ENCODE measurements at regions not wholly inside any gene's neighbourhood (a gene's known extent, or its start where the extent isn't known, plus 50 kb on each side); places are given as distances from the start of the nearest gene placed in this dataset.
"Not testable (repeated sequence)": the region's sequence is repeated elsewhere in the genome, so short reads cannot be mapped to it uniquely, and the experiment has no call there.

DNA sequence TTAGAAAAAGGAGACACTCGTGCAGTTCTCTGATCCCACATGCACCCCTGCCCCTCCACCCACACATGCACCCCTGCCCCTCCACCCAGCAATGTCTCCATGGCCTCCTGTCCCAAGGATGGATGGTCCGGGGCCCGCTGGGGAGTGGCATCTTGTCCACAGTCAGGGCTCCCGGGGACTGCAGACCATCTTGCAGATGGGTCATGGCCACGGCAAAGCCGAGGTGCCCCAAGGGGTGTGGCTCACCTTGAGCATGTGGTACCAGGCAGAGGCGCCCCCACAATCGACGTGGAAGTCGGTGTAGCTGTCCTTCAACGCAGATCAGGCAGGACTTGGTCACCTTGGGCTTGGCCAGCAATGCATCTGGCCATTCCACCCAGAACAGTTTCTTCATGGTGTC is 216.7 kb downstream of the TUBA3C start:
- DNase-seq (ENCODE audit: low spot score in 2 of 2) = no peak
- ATAC-seq = no peak
- H3K27ac Mint-ChIP-seq = no peak overlapping the region
- peaks cover 0 to 4% of the 10 kb centered on the region in 2 donors for H3K36me3 Mint-ChIP-seq
- peaks cover 0 to 4% of the 10 kb centered on the region in 2 donors for H3K9me3 Mint-ChIP-seq

DNA sequence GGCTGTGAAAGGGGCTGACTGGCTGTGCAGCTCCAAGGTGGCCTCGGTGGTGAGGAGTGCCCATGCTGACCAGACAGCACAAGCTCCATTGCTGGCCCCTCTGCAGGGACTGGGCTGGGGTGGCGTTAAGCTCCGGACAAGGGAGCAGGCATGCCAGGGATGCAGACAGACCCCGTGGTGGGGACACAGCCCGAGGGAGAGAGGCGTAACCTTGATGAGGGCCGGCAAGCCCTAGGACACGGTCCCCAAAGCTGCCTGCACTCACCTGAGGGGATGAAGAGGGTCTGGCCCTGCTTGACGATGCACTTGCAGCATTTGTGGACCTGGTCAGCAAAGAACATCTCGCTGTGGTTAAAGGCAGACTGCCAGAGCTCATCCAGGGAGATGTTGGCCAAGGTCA is 217.9 kb downstream of the TUBA3C start:
- not testable (repeated sequence) for H3K27ac Mint-ChIP-seq; DNase-seq (ENCODE audit: low spot score in 2 of 2); H3K36me3 Mint-ChIP-seq; ATAC-seq; H3K9me3 Mint-ChIP-seq

DNA sequence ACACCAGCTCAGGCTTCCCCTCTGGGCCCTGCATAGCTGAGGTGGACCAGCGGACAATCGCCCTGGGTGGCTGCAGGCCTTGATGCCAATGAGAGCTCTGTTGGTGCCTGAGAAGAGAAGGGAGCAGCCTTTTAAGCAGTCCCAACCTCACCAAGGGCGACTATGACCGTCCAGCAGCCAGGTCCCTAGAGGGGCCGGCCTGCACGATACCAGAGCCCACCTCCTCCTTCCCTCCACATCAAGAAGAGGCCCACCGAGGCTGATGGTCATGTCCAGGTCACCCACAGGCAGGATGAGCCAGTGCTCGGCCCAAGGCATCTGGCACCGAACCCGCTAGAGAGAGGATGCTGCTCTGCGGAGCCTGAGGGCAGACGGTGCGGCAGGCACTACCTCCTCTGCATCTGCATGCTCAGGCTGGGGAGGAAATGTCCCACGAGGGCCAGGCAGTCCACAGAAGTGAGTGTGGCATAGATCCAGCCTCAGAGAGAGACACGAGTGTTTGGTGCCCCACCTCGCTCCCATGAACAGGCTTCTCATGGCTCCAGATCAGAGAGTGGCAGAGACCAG is 219.4 kb downstream of the TUBA3C start:
- no peak for ATAC-seq

DNA sequence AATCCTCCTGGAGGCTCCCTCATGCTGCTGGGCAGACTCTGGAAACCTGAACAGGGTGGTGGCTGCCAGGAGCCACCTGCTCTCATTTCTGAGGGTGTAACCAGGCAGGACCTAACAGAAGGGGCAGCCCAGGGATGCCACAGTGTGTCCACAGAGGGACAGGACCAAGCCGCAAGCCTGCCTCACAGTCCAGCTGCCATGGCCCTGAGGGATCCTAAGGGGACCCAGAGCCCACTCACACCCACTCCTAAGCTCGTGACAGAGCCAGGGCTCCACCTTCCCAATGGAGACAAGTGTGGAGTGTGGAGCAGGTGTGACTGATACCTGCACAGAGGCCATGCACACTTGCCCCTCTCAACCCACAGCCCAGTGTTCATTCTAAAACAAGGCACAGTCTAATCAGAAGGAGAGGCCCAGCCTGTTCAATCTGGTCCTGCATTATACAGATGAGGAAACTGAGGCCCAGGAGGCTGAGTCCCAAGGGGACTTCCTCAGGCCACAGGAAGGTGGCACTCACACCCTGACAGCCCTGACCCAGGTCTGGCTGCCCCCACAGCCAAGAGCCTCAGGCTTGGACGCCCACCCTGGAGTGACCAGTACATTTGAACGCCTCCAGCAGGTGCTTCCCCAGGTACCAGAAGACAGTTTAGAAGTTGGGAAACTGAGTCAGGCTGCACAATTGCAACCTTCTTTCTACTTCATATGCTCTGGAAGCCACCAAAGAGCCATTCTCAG is 220.1 kb downstream of the TUBA3C start:
- Mint-ChIP-seq H3K36me3 (peaks cover 10 to 24% of the 10 kb centered on the region in 2 donors), H3K9me3 (peaks cover 10 to 15% of the 10 kb centered on the region in 2 donors), H3K27ac (no peak overlapping the region)
- ATAC-seq (no peak), DNase-seq (ENCODE audit: low spot score in 2 of 2) (no peak)

More for the DNA sequence above, 219.4 kb downstream of the TUBA3C start:
- H3K36me3 Mint-ChIP-seq = peaks cover 3 to 17% of the 10 kb centered on the region in 2 donors
- DNase-seq (ENCODE audit: low spot score in 2 of 2) = no peak
- H3K27ac Mint-ChIP-seq = no peak overlapping the region
- H3K9me3 Mint-ChIP-seq = peaks cover 3 to 8% of the 10 kb centered on the region in 2 donors

DNA sequence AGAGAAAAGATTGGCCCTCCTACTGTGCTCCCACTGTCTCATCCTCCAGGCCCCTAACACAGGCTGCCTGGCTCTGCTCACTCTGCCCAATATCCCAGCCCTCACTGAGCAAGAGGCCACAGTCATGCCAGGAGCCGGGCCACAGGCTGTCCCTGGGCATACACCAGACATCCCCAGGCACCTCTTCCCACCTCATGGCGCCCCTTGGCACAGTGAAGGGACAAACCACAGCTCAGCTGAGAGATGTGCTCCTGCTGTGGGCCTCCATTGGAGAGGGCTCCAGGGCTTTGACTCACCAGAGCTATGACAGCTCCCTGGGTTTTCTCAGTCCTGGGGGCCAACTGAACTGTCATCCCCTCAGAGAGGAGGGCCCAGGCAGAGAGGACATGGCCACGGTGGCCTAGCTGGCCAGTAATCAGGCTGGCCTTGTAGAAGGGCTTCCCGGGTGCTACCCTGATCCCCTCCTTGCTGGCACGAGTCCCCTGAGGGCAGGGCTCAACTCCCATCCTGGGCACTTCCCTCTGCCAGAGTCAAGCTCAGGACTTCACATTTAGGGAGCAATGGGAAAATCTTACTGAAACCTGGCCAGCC is 220.9 kb downstream of the TUBA3C start:
- H3K36me3 Mint-ChIP-seq = peaks cover 10 to 29% of the 10 kb centered on the region in 2 donors
- ATAC-seq = no peak
- H3K27ac Mint-ChIP-seq = no peak overlapping the region
- no peak for DNase-seq (ENCODE audit: low spot score in 2 of 2)
- H3K9me3 Mint-ChIP-seq = peaks cover 19 to 23% of the 10 kb centered on the region in 2 donors

DNA sequence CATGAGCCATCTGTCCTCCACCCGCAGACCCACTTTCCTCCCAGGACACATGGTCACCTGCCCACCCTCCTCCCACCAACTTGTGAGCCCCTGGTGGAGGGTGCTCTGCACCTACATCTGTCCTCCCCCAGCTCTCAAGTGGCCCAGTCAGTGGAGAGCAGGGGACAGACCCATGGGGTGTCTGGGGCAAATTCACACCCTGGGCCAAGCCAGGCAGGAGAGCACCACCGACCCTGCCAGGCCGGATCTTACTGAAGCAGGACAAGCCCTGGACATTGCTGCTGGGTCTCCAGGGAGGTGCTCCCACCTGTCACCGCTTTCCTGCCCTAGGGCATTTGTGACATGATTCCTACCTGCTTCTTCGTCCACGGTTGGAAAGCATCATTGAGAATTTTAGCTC is 221.6 kb downstream of the TUBA3C start:
- H3K9me3 Mint-ChIP-seq = peaks cover 22 to 26% of the 10 kb centered on the region in 2 donors
- no peak overlapping the region for H3K27ac Mint-ChIP-seq
- H3K36me3 Mint-ChIP-seq = peaks cover 10 to 33% of the 10 kb centered on the region in 2 donors
- no peak for DNase-seq (ENCODE audit: low spot score in 2 of 2)
- ATAC-seq = no peak

DNA sequence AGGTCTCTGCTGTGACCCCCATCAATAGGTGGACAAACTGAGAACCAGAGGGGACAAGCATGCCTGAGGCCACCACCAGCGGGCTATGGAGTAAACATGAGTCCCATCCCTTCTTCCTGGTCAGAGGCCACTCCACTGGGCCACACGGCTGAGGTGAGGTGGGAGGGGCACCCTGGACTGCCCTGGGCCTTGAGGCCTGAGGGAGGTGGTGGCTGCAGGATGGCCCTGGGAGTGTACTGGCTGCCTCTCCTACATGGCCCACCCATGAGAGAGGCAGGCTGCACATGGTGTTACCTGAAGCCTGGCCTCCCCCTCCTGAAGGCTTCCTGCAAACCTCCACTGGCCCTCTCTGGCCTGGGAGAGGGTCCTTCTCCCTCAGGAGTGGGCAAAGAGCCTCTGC is 222.4 kb downstream of the TUBA3C start:
- H3K9me3 Mint-ChIP-seq = peaks cover 22 to 26% of the 10 kb centered on the region in 2 donors
- H3K36me3 Mint-ChIP-seq = peaks cover 10 to 33% of the 10 kb centered on the region in 2 donors
- DNase-seq (ENCODE audit: low spot score in 2 of 2) = no peak
- no peak for ATAC-seq
- no peak overlapping the region for H3K27ac Mint-ChIP-seq

DNA sequence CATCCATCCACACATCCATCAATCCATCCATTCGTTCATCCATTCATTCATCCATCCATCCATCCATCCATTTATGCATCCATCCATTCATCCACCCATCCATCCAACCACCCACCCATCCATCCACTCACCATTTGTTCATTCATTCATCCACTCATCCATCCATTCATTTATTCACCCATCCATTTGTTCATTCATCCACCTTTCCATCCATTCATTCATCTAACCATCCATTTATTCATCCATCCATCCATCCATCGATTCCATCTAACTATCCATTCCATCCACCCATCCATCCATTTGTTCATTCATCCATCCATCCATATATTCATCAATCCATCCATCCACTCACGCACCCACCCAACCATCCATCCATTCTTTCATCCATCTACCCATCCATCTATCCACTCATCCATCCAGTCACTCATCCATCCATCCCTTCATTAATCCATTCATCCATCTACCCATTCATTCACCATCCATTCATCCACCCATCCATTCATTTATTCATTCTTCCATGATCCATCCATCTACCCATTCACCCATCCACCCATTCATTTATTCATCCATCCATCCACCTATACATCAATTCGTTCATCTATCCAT is 225.0 kb downstream of the TUBA3C start:
- peaks cover 22 to 26% of the 10 kb centered on the region in 2 donors for H3K9me3 Mint-ChIP-seq
- peaks cover 10 to 29% of the 10 kb centered on the region in 2 donors for H3K36me3 Mint-ChIP-seq
- ATAC-seq (no peak), DNase-seq (ENCODE audit: low spot score in 2 of 2) (no peak)
- no peak overlapping the region for H3K27ac Mint-ChIP-seq

DNA sequence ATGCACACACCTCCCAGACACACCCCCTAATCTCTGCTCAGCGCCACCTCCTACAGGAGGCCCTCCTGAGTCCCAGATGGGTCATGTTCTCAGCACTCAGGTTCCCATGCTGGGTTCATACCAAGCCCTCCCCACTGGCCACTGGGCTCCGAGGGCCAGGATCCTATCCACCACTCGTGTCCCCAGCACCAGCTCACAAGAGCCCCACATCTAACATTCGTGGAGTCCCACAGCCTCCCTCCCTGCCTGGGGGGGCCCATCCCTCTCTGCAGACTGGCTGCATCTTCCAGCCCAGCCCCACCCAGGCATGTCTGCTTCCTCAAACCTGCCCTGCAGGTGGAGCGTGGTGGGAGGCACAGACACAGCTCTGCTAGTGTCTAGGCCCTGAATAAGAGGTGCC is 227.4 kb downstream of the TUBA3C start:
- ATAC-seq = no peak

DNA sequence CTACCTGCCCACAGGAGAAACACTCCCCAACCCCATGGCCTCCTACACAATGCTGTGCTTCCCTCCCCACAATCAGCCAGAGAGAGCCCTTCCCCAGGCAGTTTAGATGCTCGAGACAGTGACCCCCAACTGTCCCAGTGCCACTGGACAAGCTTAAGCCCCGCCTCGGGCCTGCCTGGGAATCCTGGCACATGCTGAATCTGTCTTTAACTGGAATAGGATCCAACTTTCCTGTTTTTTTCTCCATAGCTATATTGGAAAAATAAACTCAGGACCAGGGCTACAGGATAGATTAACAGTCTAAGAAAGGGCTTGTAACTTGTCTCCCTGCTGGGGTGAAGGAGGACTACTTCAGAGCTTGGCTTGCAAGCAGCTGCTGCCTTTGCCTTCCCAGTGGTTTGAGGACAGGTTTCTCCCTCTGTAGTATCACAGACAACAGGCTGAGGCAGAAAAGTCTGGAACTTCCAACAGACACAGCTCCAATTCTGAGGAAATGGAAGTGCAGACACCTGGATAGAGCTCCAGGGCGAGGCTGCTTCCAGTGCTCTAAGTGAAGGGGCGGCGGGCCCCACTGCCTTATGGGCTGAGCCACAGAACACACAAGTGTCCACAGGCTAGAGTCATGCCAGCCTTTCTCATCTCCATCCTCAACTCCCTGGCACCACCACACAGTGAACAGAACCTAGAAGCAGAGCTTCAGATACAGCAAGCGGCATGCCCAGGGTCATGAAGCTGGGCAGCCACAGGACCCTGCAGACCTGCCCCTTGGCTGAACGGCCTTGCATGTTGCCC is 228.3 kb downstream of the TUBA3C start:
- H3K9me3 Mint-ChIP-seq = peaks cover 22% of the 10 kb centered on the region in 2 donors
- H3K36me3 Mint-ChIP-seq = peaks cover 10 to 24% of the 10 kb centered on the region in 2 donors
- ATAC-seq (no peak), DNase-seq (ENCODE audit: low spot score in 2 of 2) (no peak)
- H3K27ac Mint-ChIP-seq = no peak overlapping the region

More for the DNA sequence above, 227.4 kb downstream of the TUBA3C start:
- DNase-seq (ENCODE audit: low spot score in 2 of 2) = no peak
- Mint-ChIP-seq H3K36me3 (peaks cover 10 to 29% of the 10 kb centered on the region in 2 donors), H3K27ac (no peak overlapping the region), H3K9me3 (peaks cover 22 to 26% of the 10 kb centered on the region in 2 donors)

DNA sequence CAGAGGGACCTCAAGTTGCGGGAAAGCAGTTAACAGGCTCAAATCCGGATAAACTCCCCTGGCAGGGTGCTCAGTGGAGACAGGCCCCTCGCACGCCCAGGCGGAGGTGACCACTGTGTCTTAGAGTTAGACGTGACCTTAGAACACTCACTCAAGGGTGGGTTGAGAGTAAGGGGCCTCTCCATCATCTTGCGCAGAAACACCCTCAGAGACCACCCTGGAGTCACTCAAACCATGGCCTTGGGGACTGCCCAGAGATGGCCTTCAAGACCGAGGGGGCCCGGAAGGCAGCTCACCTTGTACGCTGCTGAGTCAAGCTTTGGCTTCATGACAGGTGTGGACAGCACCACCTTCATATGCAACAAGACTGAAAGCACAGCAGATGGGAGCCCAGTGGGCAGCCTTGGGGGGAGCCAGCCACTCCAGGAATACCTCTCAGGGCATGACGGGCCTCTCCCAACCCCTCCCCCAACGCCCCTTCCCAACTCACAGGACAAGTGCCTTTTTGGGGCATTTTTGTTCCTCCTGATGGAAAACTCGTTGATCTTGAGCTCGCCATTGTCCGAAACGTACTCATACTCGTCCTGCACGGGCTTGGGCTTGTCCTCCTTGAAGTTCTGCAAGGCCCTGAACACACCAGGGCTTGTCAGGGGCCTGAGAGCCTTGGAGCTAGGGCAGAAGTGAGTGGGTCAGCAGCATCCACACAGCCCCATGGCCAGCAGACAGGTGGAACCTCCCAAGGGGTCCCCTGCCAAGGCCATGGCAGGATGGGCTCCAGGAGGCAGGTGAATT is 229.2 kb downstream of the TUBA3C start:
- peak overlapping the region in 1 of 2 donors; percentile 62 for H3K27ac Mint-ChIP-seq

DNA sequence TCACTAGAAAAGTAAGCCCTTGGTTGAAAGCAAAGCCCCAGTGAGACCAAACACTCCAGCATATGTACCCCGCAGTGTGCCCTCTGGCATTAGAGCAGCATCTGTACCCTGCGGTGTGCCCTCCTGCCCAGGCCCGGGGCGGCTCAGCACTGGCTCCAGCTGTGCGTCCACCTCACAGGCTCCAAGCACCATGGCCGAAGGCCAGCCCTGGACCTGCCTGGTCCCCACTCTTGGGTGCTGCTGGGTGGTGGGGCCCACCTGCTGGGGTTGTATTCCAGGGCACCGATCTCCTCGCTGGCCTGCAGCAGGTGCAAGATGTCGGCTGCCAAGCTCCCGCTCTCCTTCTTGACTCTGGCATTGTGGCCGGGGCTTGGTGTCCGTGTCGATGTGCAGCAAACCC is 230.2 kb downstream of the TUBA3C start:
- Mint-ChIP-seq H3K36me3 (peaks cover 0 to 8% of the 10 kb centered on the region in 2 donors), H3K9me3 (peaks cover 10 to 11% of the 10 kb centered on the region in 2 donors), H3K27ac (no peak overlapping the region)
- no peak for ATAC-seq
- no peak for DNase-seq (ENCODE audit: low spot score in 2 of 2)

More for the DNA sequence above, 229.2 kb downstream of the TUBA3C start:
- Mint-ChIP-seq H3K36me3 (peaks cover 8 to 18% of the 10 kb centered on the region in 2 donors), H3K9me3 (peaks cover 19 to 21% of the 10 kb centered on the region in 2 donors)
- DNase-seq (ENCODE audit: low spot score in 2 of 2) = no peak
- ATAC-seq = no peak

DNA sequence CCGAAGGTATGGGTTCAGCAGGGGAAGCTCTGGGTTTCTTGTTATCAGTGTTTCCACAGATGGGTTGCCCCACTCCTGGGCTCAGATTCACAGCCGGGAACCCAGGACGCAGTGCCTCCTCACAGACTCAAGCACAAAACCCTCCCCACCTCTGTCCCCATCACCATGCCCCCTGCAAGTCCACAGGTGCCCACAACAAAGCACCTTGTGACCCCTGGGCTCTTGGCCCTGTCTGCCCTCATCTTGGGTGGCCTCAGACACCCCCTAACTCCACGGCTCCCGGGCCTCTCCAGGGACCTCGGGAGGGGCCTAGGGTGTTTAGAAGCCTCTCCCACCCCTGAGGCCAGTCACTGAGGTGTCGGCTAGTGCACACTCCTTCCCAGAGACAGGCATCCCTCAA is 231.7 kb downstream of the TUBA3C start:
- no peaks in the 10 kb centered on the region for H3K36me3 Mint-ChIP-seq
- ATAC-seq (no peak), DNase-seq (ENCODE audit: low spot score in 2 of 2) (no peak)
- H3K9me3 Mint-ChIP-seq = no peaks in the 10 kb centered on the region
- H3K27ac Mint-ChIP-seq = no peak overlapping the region

DNA sequence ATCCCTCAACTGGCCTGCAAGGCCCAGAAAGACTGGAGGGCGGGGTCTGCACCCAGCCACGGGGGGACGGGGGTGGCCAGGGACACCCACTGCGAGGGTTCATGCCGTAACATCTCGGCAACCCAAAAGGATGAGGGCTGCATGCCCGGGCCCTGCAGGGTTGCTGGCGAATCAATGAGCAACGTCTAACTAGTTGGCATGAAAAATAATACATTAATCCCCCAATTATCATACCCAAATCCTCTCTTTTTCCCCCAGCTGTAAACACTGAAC is 232.2 kb downstream of the TUBA3C start:
- DNase-seq (ENCODE audit: low spot score in 2 of 2) (no peak), ATAC-seq (no peak)
- Mint-ChIP-seq H3K36me3 (no peaks in the 10 kb centered on the region), H3K27ac (no peak overlapping the region), H3K9me3 (no peaks in the 10 kb centered on the region)

DNA sequence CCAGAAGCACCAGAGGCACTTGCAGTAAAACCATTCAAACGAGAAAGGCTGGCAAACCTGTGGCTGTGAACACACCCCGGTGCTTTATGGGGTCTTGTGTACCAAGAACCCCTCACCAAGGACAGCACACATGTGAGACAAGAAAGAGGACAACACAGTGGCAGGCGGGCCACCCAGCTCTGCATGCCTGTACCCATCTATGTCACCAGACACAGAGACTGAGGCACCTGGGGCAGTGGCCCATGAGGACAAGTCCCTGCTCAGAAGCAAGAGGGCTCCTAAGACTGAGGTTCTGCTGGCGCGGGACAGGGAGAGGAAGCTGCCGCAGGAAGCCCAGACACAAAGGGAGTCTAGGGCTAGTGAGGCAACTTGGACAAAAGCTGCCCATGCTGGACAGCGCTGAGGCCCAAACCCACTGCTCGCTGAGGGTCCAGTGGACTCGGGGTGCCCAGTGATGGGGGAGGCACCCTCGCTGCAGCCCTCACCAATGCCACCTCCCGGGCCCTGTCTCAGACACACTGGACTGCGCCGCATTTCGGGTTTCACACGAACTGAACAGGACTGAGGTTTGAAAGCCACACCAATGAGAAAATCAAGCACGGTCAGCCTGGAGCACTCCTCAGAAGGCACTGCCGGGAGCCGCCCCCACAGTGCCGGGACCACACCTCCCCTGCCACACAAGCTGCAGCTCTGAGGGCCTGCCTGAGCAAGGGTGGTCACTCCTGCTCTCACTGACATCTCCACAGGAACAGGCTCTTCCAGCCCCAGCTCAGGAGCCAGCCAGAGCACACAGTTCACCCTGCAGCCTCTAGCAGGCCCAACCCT is 232.7 kb downstream of the TUBA3C start:
- no peaks in the 10 kb centered on the region for H3K36me3 Mint-ChIP-seq
- DNase-seq (ENCODE audit: low spot score in 2 of 2) = no peak
- no peak for ATAC-seq
- no peak overlapping the region for H3K27ac Mint-ChIP-seq
- H3K9me3 Mint-ChIP-seq = no peaks in the 10 kb centered on the region
